ENCODE measurements at regions not wholly inside any gene's neighbourhood (a gene's known extent, or its start where the extent isn't known, plus 50 kb on each side); places are given as distances from the start of the nearest gene placed in this dataset.
"Not testable (repeated sequence)": the region's sequence is repeated elsewhere in the genome, so short reads cannot be mapped to it uniquely, and the experiment has no call there.

DNA sequence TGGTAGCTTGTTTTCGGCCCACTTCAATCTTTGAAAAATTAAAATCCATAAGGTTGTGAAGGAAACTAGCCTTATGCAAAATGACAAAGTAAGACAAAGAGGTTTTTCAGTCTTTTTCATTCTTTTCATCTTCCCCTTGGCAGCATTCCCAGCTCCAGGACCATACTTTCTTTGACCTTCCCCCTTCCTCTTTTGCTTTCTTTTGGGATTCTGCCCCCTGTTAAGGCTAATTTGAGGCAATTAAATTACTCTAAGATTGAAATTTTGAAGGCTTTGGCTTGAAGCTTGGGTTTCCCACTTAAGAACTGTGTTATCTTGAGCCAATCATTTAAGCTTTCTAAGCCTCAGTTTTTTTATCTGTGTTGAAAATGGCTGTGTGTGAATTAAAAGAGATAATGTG lies 124.9 kb downstream of the DACT1 start:
- DNase-seq (ENCODE audit: insufficient read length): no peak
- FAIRE-seq: no peak
- TF ChIP-seq TAF1 (IDR thresholded peaks at IDR 0.05; ENCODE audit: borderline replicate concordance, low read depth, low read length) (no peak), POLR2A (IDR thresholded peaks at IDR 0.05; ENCODE audit: low read depth, low read length) (no peak), POLR2AphosphoS5 (IDR thresholded peaks at IDR 0.05; ENCODE audit: low read depth, low read length) (no peak)

- DNase-seq (ENCODE audit: insufficient read length) (no peak), FAIRE-seq (no peak)
- no peak for TF ChIP-seq POLR2AphosphoS5 (IDR thresholded peaks at IDR 0.05; ENCODE audit: low read depth, low read length)
- no peak for TF ChIP-seq POLR2A (IDR thresholded peaks at IDR 0.05; ENCODE audit: low read depth, low read length)
- no peak for TF ChIP-seq TAF1 (IDR thresholded peaks at IDR 0.05; ENCODE audit: borderline replicate concordance, low read depth, low read length)
These were observed 125.4 kb downstream of the DACT1 start for GRCh38 chr14:58763210-58763609.

- no peak for FAIRE-seq
- TF ChIP-seq TAF1 (IDR thresholded peaks at IDR 0.05; ENCODE audit: borderline replicate concordance, low read depth, low read length): no peak
- TF ChIP-seq POLR2A (IDR thresholded peaks at IDR 0.05; ENCODE audit: low read depth, low read length): no peak
- no peak for TF ChIP-seq POLR2AphosphoS5 (IDR thresholded peaks at IDR 0.05; ENCODE audit: low read depth, low read length)
- DNase-seq (ENCODE audit: insufficient read length): no peak
These were observed 127.7 kb downstream of the DACT1 start for GRCh38 chr14:58765418-58765831.

GRCh38 chr14:58765843-58766242 lies 128.1 kb downstream of the DACT1 start:
- no peak for DNase-seq (ENCODE audit: insufficient read length)
- TF ChIP-seq POLR2AphosphoS5 (IDR thresholded peaks at IDR 0.05; ENCODE audit: low read depth, low read length): no peak
- no peak for TF ChIP-seq TAF1 (IDR thresholded peaks at IDR 0.05; ENCODE audit: borderline replicate concordance, low read depth, low read length)
- no peak for TF ChIP-seq POLR2A (IDR thresholded peaks at IDR 0.05; ENCODE audit: low read depth, low read length)
- no peak for FAIRE-seq

DNA sequence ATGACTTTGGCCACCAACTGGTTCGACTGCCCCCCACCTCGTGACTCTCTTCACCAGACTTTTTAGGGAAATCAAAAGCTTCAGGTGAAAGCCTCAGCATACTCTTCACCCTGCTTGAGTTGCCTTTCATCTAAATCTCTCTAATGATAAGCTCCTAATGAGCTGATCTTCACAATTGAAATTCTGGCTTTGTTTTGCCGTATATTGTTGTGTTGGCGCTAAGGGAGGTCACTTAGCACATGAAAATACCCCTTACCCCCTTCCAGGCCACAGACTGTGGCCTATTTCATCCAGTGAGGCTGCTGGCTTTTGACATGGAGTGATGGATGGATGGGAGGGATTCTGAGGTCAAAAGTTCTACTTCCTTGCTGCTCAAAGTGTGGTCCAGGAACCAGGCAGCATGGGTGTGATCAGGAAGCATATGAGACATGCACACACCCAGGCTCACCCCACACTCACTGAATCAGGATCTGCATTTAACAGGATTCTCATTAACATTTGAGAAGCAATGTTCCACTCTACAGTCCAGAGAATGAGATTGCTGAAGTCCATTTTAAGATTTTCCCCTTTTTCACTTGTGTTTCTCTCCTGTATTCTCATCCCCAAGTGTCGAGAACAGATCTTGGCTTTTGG lies 131.4 kb downstream of the DACT1 start:
- TF ChIP-seq TAF1 (IDR thresholded peaks at IDR 0.05; ENCODE audit: borderline replicate concordance, low read depth, low read length) (no peak), POLR2A (IDR thresholded peaks at IDR 0.05; ENCODE audit: low read depth, low read length) (no peak), POLR2AphosphoS5 (IDR thresholded peaks at IDR 0.05; ENCODE audit: low read depth, low read length) (no peak)
- no peak for DNase-seq (ENCODE audit: insufficient read length)
- no peak for FAIRE-seq

DNA sequence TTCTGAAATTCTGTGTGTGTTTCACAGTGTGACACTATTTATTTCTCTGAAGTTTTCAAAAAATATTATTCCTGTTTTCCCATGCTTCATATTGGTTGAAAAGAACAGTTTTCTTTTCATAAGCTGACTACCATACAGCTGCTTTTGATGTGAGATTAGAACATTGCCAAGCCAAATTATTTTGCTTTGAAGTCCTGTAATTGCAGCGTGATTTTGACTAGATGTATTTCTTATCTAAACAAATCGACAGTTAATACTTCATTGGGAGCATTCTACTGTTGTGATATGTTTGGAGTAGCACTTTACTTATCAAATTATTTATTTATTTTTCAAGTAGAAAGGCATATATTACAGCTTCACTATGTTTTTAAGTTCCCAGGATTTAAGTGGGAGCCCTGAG lies 132.0 kb downstream of the DACT1 start:
- DNase-seq (ENCODE audit: insufficient read length) (no peak), FAIRE-seq (no peak)
- TF ChIP-seq POLR2A (IDR thresholded peaks at IDR 0.05; ENCODE audit: low read depth, low read length): no peak
- no peak for TF ChIP-seq POLR2AphosphoS5 (IDR thresholded peaks at IDR 0.05; ENCODE audit: low read depth, low read length)

DNA sequence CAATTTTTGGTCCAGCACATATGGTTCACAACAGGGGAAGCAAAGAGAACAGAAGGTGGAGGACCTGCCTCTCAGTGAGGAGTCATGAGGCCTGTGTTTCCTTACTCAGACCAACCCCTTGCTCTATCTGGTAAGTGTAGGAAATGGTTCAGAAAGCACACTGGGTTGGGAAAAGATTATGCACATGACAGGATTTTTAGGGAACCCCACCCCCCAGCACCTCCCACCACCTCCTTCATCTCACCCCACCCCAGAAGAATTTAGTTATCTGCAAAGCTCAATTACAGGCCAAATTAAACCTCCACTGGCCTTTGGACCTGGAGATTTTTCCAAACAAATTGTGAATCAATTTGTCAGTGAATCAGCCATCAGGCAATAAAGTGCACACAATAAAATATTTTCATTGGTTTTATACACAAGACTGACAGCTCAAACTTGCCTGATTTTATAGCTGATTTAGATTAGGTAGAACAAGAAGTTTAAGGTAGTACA lies 132.8 kb downstream of the DACT1 start:
- no peak for DNase-seq (ENCODE audit: insufficient read length)
- FAIRE-seq: no peak
- TF ChIP-seq POLR2AphosphoS5 (IDR thresholded peaks at IDR 0.05; ENCODE audit: low read depth, low read length) (no peak), TAF1 (IDR thresholded peaks at IDR 0.05; ENCODE audit: borderline replicate concordance, low read depth, low read length) (no peak), POLR2A (IDR thresholded peaks at IDR 0.05; ENCODE audit: low read depth, low read length) (no peak)

GRCh38 chr14:58771016-58771415 lies 133.3 kb downstream of the DACT1 start:
- FAIRE-seq: no peak
- TF ChIP-seq POLR2AphosphoS5 (IDR thresholded peaks at IDR 0.05; ENCODE audit: low read depth, low read length): no peak
- no peak for DNase-seq (ENCODE audit: insufficient read length)

GRCh38 chr14:58772116-58772515 lies 134.4 kb downstream of the DACT1 start:
- FAIRE-seq: no peak
- DNase-seq (ENCODE audit: insufficient read length): no peak

DNA sequence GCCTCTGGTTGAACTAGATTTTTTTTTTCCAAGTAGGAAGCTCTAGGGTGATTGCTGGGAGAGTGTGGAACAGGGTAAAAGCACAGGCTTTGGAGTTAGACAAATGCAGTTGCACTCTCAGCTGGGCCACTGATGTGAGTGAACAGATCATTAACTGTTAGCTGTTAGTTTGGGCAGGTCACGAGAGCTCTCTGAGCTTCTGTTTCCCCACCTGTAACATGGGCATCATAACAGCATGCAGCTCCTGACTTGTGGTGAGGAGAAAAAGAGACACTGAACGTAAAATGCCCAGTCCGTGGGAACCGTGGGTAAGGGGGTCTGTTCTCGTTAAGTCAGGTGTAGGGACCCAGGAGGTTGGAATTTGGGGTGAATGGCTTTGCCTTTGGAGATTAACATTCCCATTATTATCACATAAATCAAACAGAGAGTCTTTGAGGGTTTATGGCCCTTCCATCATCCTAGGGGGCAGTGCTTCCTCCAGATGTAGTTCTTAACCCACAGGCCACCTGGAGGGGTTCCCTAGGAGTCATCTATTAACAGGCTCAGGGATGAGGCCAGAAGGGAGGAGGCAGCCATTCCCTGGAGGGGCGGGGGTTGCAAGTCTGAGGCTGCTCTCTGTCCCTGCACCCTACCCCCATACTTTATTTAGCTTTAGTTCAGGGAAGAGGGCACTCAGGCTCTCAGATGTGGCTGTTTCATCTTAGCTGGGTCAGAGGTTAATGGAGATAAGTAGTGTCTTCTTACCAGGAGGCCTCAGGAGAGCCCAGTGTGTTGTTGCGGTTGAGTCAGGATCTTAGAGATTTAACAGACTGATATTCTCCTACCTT lies 135.2 kb downstream of the DACT1 start:
- no peak for TF ChIP-seq TAF1 (IDR thresholded peaks at IDR 0.05; ENCODE audit: borderline replicate concordance, low read depth, low read length)
- TF ChIP-seq POLR2A (IDR thresholded peaks at IDR 0.05; ENCODE audit: low read depth, low read length): no peak
- no peak for TF ChIP-seq POLR2AphosphoS5 (IDR thresholded peaks at IDR 0.05; ENCODE audit: low read depth, low read length)
- FAIRE-seq: no peak
- DNase-seq (ENCODE audit: insufficient read length): no peak

More at GRCh38 chr14:58772116-58772515, 134.4 kb downstream of the DACT1 start:
- TF ChIP-seq TAF1 (IDR thresholded peaks at IDR 0.05; ENCODE audit: borderline replicate concordance, low read depth, low read length) (no peak), POLR2A (IDR thresholded peaks at IDR 0.05; ENCODE audit: low read depth, low read length) (no peak), POLR2AphosphoS5 (IDR thresholded peaks at IDR 0.05; ENCODE audit: low read depth, low read length) (no peak)

DNA sequence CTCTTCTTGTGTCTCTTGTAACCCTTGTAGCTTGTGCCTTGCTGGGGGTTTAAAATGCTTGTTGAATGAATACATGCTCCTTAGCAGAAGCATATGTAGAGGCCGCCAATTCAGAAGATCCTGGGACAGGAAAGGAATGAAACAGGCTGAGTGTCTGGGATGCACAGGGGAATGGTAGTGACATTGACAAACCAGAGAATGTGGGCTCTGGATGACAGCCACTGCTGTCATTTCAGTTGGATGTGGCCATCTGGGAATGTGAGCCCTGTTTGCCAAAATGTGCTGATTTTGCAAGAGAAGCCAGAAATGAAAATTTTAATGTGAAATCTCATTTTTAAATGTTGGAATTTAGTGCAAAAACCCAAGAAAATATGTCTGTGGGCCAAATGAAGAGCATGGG lies 136.8 kb downstream of the DACT1 start:
- FAIRE-seq: no peak
- no peak for DNase-seq (ENCODE audit: insufficient read length)
- no peak for TF ChIP-seq TAF1 (IDR thresholded peaks at IDR 0.05; ENCODE audit: borderline replicate concordance, low read depth, low read length)
- no peak for TF ChIP-seq POLR2A (IDR thresholded peaks at IDR 0.05; ENCODE audit: low read depth, low read length)
- no peak for TF ChIP-seq POLR2AphosphoS5 (IDR thresholded peaks at IDR 0.05; ENCODE audit: low read depth, low read length)

DNA sequence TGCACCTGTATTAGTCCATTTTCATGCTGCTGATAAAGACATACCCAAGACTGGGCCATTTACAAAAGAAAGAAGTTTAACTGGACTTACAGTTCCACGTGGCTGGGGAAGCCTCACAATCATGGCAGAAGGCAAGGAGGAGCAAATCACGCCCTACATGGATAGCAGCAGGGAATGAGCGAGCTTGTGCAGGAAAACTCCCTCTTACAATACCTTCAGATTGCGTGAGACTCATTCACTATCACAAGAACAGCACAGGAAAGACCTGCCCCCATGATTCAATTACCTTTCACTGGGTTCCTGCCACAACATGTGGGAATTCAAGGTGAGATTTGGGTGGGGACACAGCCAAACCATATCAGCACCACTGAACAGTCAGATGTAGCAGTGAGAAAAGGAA lies 137.4 kb downstream of the DACT1 start:
- FAIRE-seq: not testable (repeated sequence)

More for the DNA sequence above, 137.4 kb downstream of the DACT1 start:
- not testable (repeated sequence) for DNase-seq (ENCODE audit: insufficient read length)
